ENCODE measurements at regions not wholly inside any gene's neighbourhood (a gene's known extent, or its start where the extent isn't known, plus 50 kb on each side); places are given as distances from the start of the nearest gene placed in this dataset.
A peak's percentile ranks its signal among the peaks of the same experiment; 100 is the strongest.
"Not testable (repeated sequence)": the region's sequence is repeated elsewhere in the genome, so short reads cannot be mapped to it uniquely, and the experiment has no call there.

- DNase-seq (ENCODE audit: low read depth in 2 of 2) = not testable (repeated sequence)
Observed at GRCh38 chr3:10736444-10736843, 79.6 kb upstream of the SLC6A11 start.

- no peak for DNase-seq (ENCODE audit: low read depth in 2 of 2)
Observed at GRCh38 chr3:10737785-10738184, 78.2 kb upstream of the SLC6A11 start.

GRCh38 chr3:10738688-10739372, 77.2 kb upstream of the SLC6A11 start:
- DNase-seq (ENCODE audit: low read depth in 2 of 2) = peak; percentile 50 to 52

GRCh38 chr3:10740954-10741353, 75.1 kb upstream of the SLC6A11 start:
- DNase-seq (ENCODE audit: low read depth in 2 of 2) = no peak

GRCh38 chr3:10741891-10742671, 73.9 kb upstream of the SLC6A11 start:
- no peak for DNase-seq (ENCODE audit: low read depth in 2 of 2)

- no peak for DNase-seq (ENCODE audit: low read depth in 2 of 2)
Observed at GRCh38 chr3:10743366-10744097, 72.5 kb upstream of the SLC6A11 start.

GRCh38 chr3:10744098-10744465, 71.9 kb upstream of the SLC6A11 start:
- DNase-seq (ENCODE audit: low read depth in 2 of 2) = no peak

- DNase-seq (ENCODE audit: low read depth in 2 of 2) = no peak
Observed at GRCh38 chr3:10745392-10745791, 70.6 kb upstream of the SLC6A11 start.

- DNase-seq (ENCODE audit: low read depth in 2 of 2) = no peak
Observed at GRCh38 chr3:10746001-10746400, 70.0 kb upstream of the SLC6A11 start.

- no peak for DNase-seq (ENCODE audit: low read depth in 2 of 2)
Observed at GRCh38 chr3:10746684-10747083, 69.3 kb upstream of the SLC6A11 start.

- no peak for DNase-seq (ENCODE audit: low read depth in 2 of 2)
Observed at GRCh38 chr3:10747341-10747740, 68.7 kb upstream of the SLC6A11 start.

GRCh38 chr3:10748040-10748439, 68.0 kb upstream of the SLC6A11 start:
- no peak for DNase-seq (ENCODE audit: low read depth in 2 of 2)

GRCh38 chr3:10753964-10754363, 62.1 kb upstream of the SLC6A11 start:
- DNase-seq (ENCODE audit: low read depth in 2 of 2) = peak in 1 of 2 donors; percentile 5

- no peak for DNase-seq (ENCODE audit: low read depth in 2 of 2)
Observed at GRCh38 chr3:10756546-10756945, 59.5 kb upstream of the SLC6A11 start.

GRCh38 chr3:10757021-10757820, 58.8 kb upstream of the SLC6A11 start:
- no peak for DNase-seq (ENCODE audit: low read depth in 2 of 2)

GRCh38 chr3:10757821-10758130, 58.3 kb upstream of the SLC6A11 start:
- no peak for DNase-seq (ENCODE audit: low read depth in 2 of 2)

GRCh38 chr3:10758304-10759037, 57.6 kb upstream of the SLC6A11 start:
- peak in 1 of 2 donors; percentile 10 for DNase-seq (ENCODE audit: low read depth in 2 of 2)

GRCh38 chr3:10759495-10759894, 56.5 kb upstream of the SLC6A11 start:
- no peak for DNase-seq (ENCODE audit: low read depth in 2 of 2)

GRCh38 chr3:10760199-10760598, 55.8 kb upstream of the SLC6A11 start:
- no peak for DNase-seq (ENCODE audit: low read depth in 2 of 2)

- DNase-seq (ENCODE audit: low read depth in 2 of 2) = no peak
Observed at GRCh38 chr3:10761583-10761982, 54.4 kb upstream of the SLC6A11 start.

- no peak for DNase-seq (ENCODE audit: low read depth in 2 of 2)
Observed at GRCh38 chr3:10762116-10762515, 53.9 kb upstream of the SLC6A11 start.
